ENCODE measurements at regions not wholly inside any gene's neighbourhood (a gene's known extent, or its start where the extent isn't known, plus 50 kb on each side); places are given as distances from the start of the nearest gene placed in this dataset.

GRCh38 chr4:1470393-1470670 lies 64.1 kb upstream of the NKX1-1 start:
- DNase-seq (ENCODE audit: low read depth, low spot score) = no peak
- in situ Hi-C loops (cut with HindIII; ENCODE audit: low sequenced_read_pairs) = no loop called here

GRCh38 chr4:1469607-1470392 lies 63.6 kb upstream of the NKX1-1 start:
- DNase-seq (ENCODE audit: low read depth, low spot score) = no peak
- no peak overlapping the region for H3K4me3 ChIP-seq (ENCODE audit: low read depth, low read length)
- TF ChIP-seq CTCF (IDR thresholded peaks at IDR 0.05; ENCODE audit: low read depth, low read length) = no peak
- in situ Hi-C loops (cut with HindIII; ENCODE audit: low sequenced_read_pairs) = no loop called here

More at GRCh38 chr4:1470393-1470670, 64.1 kb upstream of the NKX1-1 start:
- no peak for TF ChIP-seq CTCF (IDR thresholded peaks at IDR 0.05; ENCODE audit: low read depth, low read length)
- H3K4me3 ChIP-seq (ENCODE audit: low read depth, low read length) = no peak overlapping the region

- no peak for DNase-seq (ENCODE audit: low read depth, low spot score)
- in situ Hi-C loops (cut with HindIII; ENCODE audit: low sequenced_read_pairs) = no loop called here
- no peak for TF ChIP-seq CTCF (IDR thresholded peaks at IDR 0.05; ENCODE audit: low read depth, low read length)
- no peak overlapping the region for H3K4me3 ChIP-seq (ENCODE audit: low read depth, low read length)
Measured at GRCh38 chr4:1469043-1469442, 62.8 kb upstream of the NKX1-1 start.

- in situ Hi-C loops (cut with HindIII; ENCODE audit: low sequenced_read_pairs) = no loop called here
- no peak for DNase-seq (ENCODE audit: low read depth, low spot score)
- H3K4me3 ChIP-seq (ENCODE audit: low read depth, low read length) = no peak overlapping the region
- no peak for TF ChIP-seq CTCF (IDR thresholded peaks at IDR 0.05; ENCODE audit: low read depth, low read length)
Measured at GRCh38 chr4:1467581-1468458, 61.6 kb upstream of the NKX1-1 start.

GRCh38 chr4:1466863-1467165 lies 60.6 kb upstream of the NKX1-1 start:
- H3K4me3 ChIP-seq (ENCODE audit: low read depth, low read length) = no peak overlapping the region
- no peak for TF ChIP-seq CTCF (IDR thresholded peaks at IDR 0.05; ENCODE audit: low read depth, low read length)
- DNase-seq (ENCODE audit: low read depth, low spot score) = no peak
- in situ Hi-C loops (cut with HindIII; ENCODE audit: low sequenced_read_pairs) = no loop called here

GRCh38 chr4:1466034-1466862 lies 60.0 kb upstream of the NKX1-1 start:
- TF ChIP-seq CTCF (IDR thresholded peaks at IDR 0.05; ENCODE audit: low read depth, low read length) = no peak
- no peak overlapping the region for H3K4me3 ChIP-seq (ENCODE audit: low read depth, low read length)
- DNase-seq (ENCODE audit: low read depth, low spot score) = no peak
- in situ Hi-C loops (cut with HindIII; ENCODE audit: low sequenced_read_pairs) = no loop called here

All from astrocyte of the spinal cord (primary cell).